Neural cell (in vitro differentiated cells): ENCODE measurements at regions not wholly inside any gene's neighbourhood (a gene's known extent, or its start where the extent isn't known, plus 50 kb on each side); places are given as distances from the start of the nearest gene placed in this dataset.

Source experiments
- EP300 ChIP-seq: fragments of 450-650 bp; conservative IDR thresholded peaks from 2 replicates; pipeline ENCODE4 v1.6.1; 2014; ENCODE audit warnings: antibody characterized with exemption, mild to moderate bottlenecking, moderate library complexity; ENCODE audit not compliant: poor library complexity, severe bottlenecking
- EZH2 ChIP-seq: fragments of 200-600, 300-800 bp; shearing (Covaris generic), sonication (generic); IDR thresholded peaks from 2 replicates; pipeline ENCODE4 v1.6.1; 2014; ENCODE audit warnings: antibody characterized with exemption, low read length, borderline replicate concordance, mild to moderate bottlenecking; ENCODE audit not compliant: insufficient read depth, poor library complexity, severe bottlenecking
- POLR2AphosphoS5 ChIP-seq: IDR thresholded peaks from 2 replicates; pipeline ENCODE4 v1.6.1; 2012
- RAD21 ChIP-seq: fragments of 450-650 bp; conservative IDR thresholded peaks from 2 replicates; pipeline ENCODE4 v1.6.1; 2014; ENCODE audit warnings: antibody characterized with exemption, mild to moderate bottlenecking, moderate library complexity
- TAF1 ChIP-seq: IDR thresholded peaks from 2 replicates; pipeline ENCODE4 v1.6.1; 2012; ENCODE audit warnings: low read depth
- TF ChIP-seq, protein P1 (sequence below): fragments of 450-650 bp; IDR thresholded peaks from 2 replicates; pipeline ENCODE4 v1.5.1; 2014; ENCODE audit warnings: antibody characterized with exemption, mild to moderate bottlenecking, moderate library complexity; ENCODE audit not compliant: poor library complexity, severe bottlenecking
- TF ChIP-seq, protein P2 (sequence below): IDR thresholded peaks from 2 replicates; pipeline ENCODE4 v1.6.1; 2012; ENCODE audit warnings: borderline replicate concordance

GRCh38 chr9:79003514-79003913 is 568.3 kb upstream of the TLE4 start:
- TF ChIP-seq, protein P1, sequence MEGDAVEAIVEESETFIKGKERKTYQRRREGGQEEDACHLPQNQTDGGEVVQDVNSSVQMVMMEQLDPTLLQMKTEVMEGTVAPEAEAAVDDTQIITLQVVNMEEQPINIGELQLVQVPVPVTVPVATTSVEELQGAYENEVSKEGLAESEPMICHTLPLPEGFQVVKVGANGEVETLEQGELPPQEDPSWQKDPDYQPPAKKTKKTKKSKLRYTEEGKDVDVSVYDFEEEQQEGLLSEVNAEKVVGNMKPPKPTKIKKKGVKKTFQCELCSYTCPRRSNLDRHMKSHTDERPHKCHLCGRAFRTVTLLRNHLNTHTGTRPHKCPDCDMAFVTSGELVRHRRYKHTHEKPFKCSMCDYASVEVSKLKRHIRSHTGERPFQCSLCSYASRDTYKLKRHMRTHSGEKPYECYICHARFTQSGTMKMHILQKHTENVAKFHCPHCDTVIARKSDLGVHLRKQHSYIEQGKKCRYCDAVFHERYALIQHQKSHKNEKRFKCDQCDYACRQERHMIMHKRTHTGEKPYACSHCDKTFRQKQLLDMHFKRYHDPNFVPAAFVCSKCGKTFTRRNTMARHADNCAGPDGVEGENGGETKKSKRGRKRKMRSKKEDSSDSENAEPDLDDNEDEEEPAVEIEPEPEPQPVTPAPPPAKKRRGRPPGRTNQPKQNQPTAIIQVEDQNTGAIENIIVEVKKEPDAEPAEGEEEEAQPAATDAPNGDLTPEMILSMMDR, result no peak
- TF ChIP-seq POLR2AphosphoS5 (no peak), TAF1 (no peak), EP300 (no peak), EZH2 (no peak), RAD21 (no peak)
- TF ChIP-seq, protein P2, sequence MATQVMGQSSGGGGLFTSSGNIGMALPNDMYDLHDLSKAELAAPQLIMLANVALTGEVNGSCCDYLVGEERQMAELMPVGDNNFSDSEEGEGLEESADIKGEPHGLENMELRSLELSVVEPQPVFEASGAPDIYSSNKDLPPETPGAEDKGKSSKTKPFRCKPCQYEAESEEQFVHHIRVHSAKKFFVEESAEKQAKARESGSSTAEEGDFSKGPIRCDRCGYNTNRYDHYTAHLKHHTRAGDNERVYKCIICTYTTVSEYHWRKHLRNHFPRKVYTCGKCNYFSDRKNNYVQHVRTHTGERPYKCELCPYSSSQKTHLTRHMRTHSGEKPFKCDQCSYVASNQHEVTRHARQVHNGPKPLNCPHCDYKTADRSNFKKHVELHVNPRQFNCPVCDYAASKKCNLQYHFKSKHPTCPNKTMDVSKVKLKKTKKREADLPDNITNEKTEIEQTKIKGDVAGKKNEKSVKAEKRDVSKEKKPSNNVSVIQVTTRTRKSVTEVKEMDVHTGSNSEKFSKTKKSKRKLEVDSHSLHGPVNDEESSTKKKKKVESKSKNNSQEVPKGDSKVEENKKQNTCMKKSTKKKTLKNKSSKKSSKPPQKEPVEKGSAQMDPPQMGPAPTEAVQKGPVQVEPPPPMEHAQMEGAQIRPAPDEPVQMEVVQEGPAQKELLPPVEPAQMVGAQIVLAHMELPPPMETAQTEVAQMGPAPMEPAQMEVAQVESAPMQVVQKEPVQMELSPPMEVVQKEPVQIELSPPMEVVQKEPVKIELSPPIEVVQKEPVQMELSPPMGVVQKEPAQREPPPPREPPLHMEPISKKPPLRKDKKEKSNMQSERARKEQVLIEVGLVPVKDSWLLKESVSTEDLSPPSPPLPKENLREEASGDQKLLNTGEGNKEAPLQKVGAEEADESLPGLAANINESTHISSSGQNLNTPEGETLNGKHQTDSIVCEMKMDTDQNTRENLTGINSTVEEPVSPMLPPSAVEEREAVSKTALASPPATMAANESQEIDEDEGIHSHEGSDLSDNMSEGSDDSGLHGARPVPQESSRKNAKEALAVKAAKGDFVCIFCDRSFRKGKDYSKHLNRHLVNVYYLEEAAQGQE, result no peak
